ENCODE measurements at regions not wholly inside any gene's neighbourhood (a gene's known extent, or its start where the extent isn't known, plus 50 kb on each side); places are given as distances from the start of the nearest gene placed in this dataset.
"Not testable (repeated sequence)": the region's sequence is repeated elsewhere in the genome, so short reads cannot be mapped to it uniquely, and the experiment has no call there.

DNA sequence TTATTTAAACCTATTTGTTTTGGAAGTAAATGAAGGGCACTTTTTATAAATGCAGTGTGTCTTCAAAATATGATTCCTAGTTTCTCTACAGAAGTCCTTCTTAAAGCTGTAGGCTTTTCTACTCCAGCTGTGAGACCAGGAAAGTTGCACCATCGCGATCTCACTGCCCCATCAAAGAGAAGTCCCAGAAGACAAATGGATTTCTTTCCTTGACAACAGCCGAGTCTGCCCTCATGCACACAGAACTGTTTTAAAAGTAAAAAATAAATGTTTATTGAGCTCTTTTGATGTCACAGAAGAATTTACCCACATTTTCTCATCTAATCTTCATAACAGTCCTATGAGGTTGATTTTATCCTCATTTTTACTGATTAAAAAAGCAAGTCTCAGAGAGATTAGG, 324.4 kb upstream of the NT5E start:
- DNase-seq = no peak

DNA sequence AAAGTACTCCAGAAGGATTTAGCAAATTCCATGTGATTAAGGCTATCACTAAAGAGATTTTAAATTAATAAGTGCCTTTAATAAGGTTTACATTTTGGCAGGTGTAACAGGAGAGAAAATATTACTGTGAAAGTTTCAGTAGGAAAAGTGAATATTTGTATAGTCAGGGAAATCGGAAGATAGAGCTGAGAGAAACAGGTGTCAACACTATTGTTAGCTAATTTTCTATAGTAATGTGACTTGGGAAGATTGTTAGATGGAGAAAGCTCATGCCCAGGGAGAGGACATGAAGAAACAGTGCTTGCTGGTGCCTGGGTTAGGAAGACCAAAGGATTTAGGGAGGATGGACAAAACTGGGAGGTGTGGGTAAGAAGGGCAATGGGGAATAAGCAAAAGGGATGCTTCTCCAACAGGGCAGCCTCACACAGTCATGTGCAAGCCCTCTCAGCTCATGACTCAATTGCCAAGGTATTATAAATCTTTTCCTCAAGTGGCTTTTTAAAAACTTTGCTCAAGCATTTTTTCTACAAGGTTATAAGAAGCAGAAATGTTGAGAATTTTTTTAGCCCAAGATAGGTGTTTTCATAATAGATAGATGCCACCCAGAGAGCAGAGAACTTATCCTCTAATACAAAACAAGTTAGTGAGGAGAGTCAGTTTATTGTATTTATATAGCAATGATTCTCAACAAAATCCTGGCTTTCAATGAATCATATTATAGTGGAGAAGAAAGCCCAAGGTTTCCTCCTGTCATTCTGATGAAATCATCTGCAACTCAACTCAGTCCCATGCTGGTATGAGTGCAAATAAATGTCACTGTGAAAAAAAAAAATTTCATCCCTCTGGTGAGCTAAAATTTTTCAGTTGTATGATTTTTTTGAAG, 325.2 kb upstream of the NT5E start:
- no peak for DNase-seq

DNA sequence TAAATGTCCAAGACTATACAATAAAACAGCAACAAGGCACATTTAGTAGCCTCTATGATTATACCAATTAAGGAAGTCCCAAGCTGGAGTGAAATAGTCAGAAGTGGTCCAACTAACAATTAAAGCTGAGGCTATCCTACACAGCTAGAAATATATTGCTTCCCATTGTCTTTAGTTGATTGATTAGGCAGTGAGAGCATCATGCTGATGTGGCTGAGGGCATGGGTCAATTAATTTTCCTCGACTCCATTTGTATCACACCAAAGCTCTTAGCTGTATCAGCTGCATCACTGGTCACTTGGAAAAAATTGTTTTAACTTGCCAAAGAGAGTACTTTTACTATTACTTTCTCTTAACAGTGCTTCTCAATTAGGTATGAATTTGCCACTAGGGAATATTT, 328.7 kb upstream of the NT5E start:
- no peak for DNase-seq

DNA sequence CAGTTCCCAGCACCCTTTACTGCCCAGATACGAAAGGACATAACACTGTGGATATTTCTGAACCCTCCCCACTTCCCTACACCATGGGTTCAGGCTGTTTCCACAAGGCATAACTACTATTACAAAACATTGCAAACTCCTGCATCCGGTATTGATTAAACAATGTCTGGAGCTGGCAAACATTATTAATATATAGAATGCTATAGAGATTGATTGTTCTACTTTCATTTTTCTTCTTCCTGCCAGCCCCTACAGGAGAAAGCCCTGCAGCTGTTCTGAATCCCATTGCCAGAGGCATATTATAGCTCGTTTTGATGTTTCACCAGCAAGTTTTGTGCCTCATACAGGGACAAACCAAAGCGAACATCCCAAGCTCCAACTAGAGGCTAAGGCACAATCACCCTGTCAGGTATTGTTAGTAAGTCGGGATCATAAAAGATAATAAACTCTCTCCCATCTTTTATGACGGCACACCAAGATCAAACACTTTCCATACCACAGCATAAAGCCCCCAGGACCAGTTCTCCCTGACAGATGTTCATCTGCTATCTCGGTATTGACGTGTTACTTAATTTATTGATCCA, 331.1 kb upstream of the NT5E start:
- no peak for DNase-seq

DNA sequence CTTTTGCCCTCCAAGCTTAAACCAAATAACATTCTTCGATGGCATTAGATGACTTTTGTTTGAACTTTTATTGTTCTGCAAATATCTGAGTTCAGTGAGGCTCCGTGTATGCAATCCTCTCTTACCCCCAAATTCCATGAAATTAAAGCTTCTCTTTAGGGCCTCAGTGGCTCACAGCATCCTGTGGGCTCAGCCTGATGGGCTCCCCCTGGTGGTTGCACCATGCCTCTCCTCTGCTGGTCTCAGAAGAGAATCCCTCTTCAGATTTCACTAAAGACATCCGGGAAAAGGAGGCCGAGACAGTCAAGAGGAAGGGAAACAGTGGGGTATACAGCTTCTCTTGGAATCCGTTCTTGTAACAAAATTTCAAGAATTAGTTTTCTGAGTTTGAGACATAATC, 331.6 kb upstream of the NT5E start:
- DNase-seq = no peak

DNA sequence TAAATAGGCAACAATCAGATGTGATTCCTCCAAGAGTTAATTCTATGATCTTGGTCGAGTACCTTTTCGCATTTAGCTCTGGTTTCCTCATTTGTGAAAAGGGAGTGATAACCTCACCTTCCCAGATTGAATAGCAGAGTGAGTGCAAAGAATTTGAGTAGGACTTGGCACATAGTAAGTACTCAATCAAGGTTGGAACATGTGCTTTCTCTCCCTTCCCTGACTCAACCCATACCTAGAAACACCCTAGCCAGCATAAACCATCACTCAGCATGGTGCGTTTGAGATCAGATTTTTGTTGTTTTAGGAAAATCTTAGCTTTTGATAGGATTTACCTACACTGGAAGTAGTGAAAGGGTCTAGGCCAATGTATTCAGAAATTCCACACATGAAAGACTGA, 333.4 kb upstream of the NT5E start:
- DNase-seq = no peak

DNA sequence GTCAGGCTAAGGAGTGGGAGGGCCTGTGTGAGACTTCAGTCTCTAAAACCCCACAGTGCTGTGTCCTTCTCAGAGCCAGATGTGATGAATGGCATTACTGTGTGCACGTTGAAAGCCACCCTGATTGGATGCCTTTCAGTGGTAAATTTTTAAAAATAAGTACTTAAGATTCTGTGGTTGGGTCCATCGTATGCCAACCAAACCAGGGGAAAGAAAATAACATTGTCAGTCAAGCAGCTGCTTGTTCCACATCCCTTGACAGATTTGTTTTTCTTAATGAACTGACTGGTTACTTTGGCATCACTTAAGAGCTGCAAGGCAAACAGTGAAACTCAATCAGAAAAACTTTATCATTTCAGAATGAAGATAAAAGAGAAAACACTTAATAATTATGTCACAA, 334.0 kb upstream of the NT5E start:
- DNase-seq = no peak

DNA sequence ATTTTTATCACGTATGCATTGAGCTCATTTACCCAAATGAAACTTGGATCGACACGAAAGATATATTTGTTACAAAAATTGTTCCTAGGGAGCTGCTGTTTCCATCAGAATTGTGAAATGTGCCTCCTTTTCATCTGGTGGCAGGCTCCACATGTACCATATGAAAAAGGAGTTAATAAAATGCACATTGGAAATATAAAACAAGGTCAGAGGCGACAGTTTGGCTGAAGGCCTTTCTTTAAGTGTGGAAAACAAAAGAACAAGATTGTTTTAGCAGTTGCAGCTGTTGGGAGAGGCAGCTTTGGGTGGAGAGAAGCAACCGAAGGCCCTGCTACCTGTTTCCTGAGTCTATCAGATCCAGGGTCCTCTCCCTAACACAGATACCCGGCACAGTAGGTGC, 334.5 kb upstream of the NT5E start:
- no peak for DNase-seq

DNA sequence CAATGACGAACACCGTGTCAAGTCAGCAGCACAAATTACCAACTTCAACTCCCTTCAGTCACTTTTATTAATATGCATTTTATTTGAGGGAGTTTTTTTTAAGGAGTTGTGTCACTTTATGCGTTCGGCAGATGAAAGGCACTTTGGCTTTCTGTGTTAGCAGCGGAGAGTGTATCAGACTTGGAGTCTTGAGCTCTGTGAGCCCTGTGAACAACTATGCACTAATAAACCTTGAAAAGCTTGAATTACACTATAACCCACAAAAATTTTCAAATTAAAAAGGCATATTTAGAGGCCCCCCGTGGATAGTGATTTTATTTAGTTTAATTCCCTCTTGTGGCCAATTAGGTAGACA, 335.3 kb upstream of the NT5E start:
- DNase-seq = no peak

DNA sequence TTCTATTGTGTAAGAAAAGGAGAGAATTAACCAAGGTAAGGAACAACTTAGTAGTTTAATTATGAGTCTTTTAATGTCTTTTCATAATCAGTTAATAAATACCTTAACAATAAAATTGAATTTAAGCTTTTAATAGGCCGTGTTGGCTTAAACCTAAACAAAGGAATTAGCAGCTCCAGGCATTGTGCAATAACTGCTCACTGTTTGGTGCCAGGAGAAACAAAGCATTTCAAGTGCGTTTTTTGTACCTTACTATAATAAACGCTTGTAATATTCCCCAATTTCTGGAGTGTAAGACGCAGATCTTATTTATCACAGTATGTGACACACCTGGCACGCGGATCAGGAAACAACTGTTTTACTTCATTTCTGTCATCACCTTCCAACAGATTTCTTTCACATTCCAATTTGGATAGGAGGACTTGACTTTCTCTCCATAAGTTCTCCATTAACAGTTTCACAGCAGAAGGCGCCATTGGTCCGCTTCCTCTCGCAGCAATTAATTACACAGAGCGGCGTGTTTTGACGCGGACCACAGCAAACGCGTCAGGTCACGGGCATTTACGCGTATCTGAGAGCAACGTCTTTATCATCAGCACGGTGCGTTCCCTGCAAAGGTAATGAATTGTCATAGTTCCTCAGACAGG, 335.8 kb upstream of the NT5E start:
- DNase-seq = peak; percentile 49

DNA sequence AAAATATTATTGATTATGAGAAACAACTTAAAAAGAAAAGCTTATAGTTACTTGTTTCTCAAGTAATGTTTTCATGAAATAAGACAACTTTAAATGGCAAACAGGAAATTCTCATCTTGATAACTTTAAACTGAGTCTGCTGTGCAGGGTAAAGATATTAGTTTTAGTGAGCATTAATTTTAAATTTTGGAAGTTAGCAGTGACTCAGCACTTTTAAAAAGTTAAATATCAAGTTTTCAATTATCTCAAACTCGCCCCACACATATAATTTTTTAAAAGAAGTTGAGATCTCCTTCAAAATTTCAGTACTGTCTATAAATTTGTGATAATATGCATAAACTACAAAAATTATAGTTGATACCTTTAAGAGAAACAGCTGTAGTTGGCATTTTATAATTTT, 337.3 kb upstream of the NT5E start:
- no peak for DNase-seq

DNA sequence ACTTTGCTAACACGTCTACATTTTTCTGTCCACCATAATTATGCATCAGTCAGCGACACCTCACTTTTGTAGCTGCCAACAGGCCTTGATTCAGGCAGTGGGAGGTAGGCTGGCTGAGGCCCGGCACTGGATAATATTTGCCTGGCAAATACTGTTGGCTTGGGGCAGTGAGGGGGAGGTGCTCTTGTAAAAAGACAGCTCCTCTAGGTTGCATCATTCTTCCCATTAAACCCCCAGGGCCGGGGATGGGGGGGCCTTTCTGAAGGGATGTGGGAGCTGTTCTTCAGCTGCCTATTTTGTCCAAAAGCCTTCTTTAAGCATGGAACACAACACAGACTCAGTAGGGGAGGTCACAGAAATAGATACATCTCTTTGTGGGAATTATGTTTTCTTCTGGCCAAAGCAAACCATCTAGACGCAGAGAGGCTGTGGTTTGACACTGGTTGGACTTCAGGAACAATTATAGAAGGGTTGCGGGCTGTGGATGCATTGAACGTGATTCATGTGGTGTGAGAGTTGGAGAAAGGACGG, 338.3 kb upstream of the NT5E start:
- peak; percentile 18 for DNase-seq

DNA sequence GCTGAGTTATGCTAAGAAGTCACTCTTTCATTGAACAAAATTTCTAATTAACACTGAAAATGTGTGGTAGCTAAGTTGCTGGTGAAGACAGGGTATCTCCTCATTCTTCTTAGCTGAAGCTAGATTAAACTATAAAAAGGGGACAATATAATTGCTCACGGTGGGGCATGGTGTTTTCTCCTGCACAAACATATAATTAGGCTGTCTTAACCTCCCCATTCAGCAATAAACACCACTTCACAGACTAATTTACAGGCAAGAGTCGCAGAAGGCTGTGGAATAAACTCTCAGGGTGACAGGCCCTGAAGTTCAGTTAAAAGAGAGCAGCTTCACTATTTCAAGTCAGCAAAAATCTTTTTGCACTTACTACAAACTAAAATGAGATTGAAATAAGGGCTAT, 338.9 kb upstream of the NT5E start:
- no peak for DNase-seq

DNA sequence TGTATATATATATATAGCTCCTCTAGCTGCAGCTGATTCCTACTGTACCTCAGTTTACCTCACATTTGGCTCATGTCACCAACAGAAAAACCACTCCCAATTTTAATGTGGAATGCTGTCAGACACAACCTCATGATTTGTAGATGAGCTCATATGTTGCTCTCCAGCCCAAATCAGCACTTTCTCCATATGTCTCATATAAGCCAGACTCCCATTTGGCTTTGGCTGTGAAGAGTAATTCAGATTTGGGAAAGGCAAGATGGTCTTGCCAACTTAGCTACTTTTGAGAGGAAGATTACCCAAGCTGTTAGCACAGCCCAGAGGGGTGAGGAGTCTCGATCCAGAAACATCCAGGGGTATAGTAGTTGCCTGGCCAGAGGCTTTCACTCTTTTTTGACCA, 342.2 kb upstream of the NT5E start:
- DNase-seq = no peak

DNA sequence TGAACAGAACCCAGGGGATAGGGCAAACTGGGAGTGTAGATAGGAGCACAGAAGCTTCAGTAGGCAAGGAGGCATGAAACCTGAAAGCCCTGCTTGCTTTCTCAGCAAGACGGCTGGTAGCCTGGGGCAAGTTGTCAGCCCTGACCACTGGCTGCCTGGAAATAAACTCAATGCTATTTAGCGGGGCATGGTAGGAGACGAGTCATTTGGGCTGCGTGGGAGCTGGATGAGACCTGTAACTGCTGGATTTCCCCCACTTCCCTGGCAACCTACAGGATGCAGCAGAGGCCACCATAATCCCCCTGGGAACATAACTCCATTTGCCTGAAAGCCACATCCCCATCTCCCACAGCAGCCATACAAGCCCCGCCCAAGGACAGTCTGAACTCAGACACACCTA, 332.6 kb upstream of the TBX18 start:
- no peak for DNase-seq

DNA sequence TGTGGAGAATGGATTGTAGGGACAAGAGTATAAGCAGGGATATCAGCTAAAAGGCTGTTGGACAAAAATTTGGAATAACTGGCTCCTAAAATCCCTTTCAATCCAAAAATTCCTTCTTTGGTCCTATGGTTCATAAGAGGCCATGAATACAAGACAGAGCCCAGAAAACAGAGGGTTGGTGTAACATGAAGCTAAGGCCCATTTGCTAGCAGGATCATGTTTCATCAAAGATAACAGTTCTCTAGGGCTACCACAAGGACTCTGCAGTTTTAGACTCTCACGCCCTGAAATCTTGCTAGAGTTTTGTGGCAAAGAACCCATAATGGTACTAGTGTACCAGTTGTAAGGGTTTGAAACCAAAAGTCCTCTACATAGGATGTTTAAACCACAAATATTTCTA, 327.8 kb upstream of the TBX18 start:
- DNase-seq = no peak

DNA sequence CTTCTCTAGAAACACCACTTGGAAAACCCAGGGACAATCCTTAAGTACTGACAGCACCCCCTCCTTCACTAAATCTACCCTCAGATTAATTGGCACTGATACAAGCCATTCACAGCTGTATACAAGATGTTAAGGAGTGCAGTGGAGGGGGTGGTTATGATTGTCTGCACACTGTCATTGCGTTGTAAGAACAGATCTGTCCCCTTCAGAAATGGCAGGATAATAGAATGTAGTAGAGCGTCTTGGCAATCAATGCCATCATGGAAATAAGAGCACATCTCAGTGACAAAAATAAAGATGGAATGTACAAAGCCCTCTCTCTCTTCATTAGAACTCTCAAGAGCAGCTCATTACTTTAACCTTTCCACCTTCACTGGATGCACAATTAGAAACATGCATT, 324.9 kb upstream of the TBX18 start:
- no peak for DNase-seq

DNA sequence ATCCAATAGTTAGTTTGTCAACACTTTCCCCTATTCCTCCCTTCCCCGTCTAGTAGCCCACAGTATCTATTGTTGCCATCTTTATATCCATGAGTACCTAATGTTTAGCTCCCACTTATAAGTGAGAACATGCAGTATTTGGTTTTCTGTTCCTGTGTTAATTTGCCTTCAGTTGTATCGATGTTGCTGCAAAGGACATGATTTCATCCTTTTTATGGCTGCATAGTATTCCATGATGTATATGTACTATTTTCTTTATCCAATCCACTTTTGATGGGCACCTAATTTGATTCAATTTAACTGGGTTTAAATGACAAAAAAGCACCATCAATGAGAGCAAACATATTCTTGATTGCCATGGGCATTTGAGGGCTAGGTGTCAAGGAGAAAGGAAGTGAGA, 321.5 kb upstream of the TBX18 start:
- DNase-seq = no peak

DNA sequence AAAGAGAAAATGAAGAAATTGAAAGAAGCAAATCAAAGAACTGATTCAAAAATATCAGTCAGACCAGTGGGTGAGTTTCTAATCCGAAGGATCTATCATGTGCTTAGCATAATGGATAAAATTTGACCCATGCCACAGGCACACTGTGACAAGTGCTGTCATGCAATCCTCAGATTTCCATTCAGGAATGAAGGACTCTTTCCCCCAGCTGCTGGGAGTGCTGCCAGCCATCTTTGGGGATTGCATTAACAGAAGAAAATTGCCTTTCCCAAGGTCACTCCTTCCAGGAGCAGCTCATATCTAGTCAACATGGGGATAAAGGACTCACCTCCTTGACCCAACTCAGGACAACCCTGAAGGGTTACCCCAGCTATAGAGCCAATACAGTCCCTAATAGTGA, 316.7 kb upstream of the TBX18 start:
- DNase-seq = no peak

DNA sequence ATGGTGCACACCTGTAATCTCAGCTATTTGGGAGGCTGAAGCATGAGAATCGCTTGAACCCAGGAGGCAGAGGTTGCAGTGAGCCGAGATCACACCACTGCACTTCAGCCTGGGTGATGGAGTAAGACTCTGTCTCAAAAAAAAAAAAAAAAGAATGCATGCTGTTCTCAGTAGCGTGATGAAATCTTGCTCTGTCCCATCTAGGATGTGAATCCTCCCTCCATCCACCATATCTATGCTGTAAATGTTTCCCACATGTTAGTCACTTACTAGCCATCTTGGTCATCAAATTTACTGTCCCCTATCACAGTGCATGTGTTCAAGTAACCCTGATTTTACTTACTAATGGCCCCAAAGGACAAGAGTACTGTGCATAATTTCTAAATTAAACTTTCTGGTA, 315.4 kb upstream of the TBX18 start:
- no peak for DNase-seq

DNA sequence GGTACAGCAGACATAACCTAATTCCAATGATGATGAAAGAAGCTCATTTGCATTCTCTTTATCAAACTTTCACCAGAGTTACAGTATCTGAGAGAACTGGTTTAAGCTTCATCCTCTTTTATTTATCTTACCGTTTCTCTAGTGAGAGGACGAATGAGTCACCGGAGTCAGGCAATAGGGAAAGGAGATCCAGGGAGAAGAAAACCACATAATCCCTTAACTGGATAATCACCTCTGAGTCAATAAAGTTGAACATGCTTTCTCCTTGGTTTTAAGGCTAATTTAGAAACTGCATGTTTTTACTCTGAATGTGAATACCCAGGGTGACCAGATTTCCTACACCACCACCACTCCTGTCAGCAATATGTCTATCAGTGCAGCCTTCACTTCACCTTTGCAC, 313.7 kb upstream of the TBX18 start:
- no peak for DNase-seq

DNA sequence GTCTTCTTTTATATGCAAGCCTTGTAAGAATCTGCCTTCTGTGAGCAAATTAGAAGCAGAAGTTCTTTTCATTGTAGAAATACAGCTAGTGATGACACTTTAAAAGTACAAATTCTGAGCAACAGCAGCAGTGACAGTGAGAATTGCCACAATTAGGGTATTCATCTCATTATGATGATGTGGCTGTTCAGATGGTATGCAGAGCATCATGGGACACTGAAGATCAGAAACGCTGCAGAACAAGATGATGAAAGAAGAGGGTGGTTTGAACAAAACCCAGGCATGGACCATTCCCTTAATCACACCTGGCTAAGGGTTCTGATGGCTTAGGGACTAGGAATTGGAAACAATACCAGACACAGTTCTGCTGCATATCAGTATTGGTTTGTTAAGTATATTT, 312.7 kb upstream of the TBX18 start:
- DNase-seq = no peak

DNA sequence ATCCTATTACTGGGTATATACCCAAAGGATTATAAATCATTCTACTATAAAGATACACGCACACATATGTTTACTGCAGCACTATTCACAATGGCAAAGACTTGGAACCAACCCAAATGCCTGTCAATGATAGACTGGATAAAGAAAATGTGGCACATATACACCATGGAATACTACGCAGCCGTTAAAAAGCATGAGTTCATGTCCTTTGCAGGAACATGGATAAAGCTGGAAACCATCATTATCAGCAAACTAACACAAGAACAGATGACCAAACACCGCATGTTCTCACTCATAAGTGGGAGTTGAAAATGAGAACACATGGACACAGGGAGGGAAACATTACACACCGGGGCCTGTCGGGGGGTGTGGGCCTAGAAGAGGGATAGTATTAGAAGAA, 307.4 kb upstream of the TBX18 start:
- DNase-seq = not testable (repeated sequence)

DNA sequence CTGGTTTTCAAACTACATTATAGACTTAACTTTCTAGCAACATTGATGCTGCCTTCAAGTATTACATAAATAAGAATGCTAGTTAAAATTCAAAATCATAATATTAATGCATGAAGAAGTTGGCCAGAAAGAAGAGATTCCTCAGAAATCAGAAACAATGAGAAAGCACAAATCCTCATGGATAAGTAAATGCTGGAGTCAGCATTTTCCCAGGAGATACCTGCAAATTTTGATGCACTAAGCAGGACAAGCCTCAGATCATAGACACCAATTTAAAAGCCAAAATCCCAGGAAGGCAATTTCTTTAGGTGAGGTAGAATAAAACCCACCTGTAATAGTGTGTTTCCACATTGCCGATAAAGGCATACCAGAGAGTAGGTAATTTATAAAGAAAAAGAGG, 305.2 kb upstream of the TBX18 start:
- no peak for DNase-seq

Measured in SHP77 treated with DMSO at 0.1 percent for 48 hours (cell line).